Neutrophil (primary cell): ENCODE measurements at regions not wholly inside any gene's neighbourhood (a gene's known extent, or its start where the extent isn't known, plus 50 kb on each side); places are given as distances from the start of the nearest gene placed in this dataset.
"Not testable (repeated sequence)": the region's sequence is repeated elsewhere in the genome, so short reads cannot be mapped to it uniquely, and the experiment has no call there.

Experiments
- H3K27ac ChIP-seq: fragments of 200-600 bp; sonication (generic); 2 replicates; pipeline ENCODE4 v1.5.1; 2016; ENCODE audit warnings: mild to moderate bottlenecking, moderate library complexity
- H3K27me3 ChIP-seq: fragments of 200-600 bp; sonication (generic); 2 replicates; pipeline ENCODE4 v1.6.0; 2016; ENCODE audit warnings: mild to moderate bottlenecking
- H3K36me3 ChIP-seq: fragments of 200-600 bp; sonication (generic); 2 replicates; pipeline ENCODE4 v1.5.1; 2017
- H3K4me1 ChIP-seq, 2 experiments: fragments of 200-600 bp in 1 of 2; sonication (generic) in 1 of 2; 1 replicate in 1 of 2; 2 replicates in 1 of 2; pipeline versions ENCODE4 v1.5.1 to v1.6.1; 2013 to 2016; ENCODE audit warnings: low read depth in 1 of 2, low read length in 1 of 2, mild to moderate bottlenecking in 1 of 2, moderate library complexity in 1 of 2; ENCODE audit not compliant: control insufficient read depth in 1 of 2, insufficient read depth in 1 of 2
- H3K4me3 ChIP-seq, 2 experiments: fragments of 200-600 bp in 1 of 2; sonication (generic) in 1 of 2; 1 replicate in 1 of 2; 2 replicates in 1 of 2; pipeline ENCODE4 v1.5.1; 2013 to 2016; ENCODE audit warnings: low read depth in 1 of 2, low read length in 1 of 2, mild to moderate bottlenecking in 1 of 2, moderate library complexity in 1 of 2
- H3K9me3 ChIP-seq: fragments of 200-600 bp; sonication (generic); 2 replicates; pipeline ENCODE4 v1.5.1; 2016
- TF ChIP-seq, protein P1 (sequence below): fragments of 200-600 bp; sonication (generic); IDR thresholded peaks from 2 replicates; pipeline ENCODE4 v1.5.1; 2016; ENCODE audit warnings: antibody characterized with exemption

GRCh38 chr6:58365856-58366255, 1048.4 kb downstream of the PRIM2 start:
- not testable (repeated sequence) for H3K27ac ChIP-seq, H3K4me1 ChIP-seq, H3K27me3 ChIP-seq, H3K9me3 ChIP-seq, H3K4me3 ChIP-seq, H3K36me3 ChIP-seq

GRCh38 chr6:58406659-58407058, 1089.2 kb downstream of the PRIM2 start:
- H3K27ac ChIP-seq, H3K9me3 ChIP-seq, H3K27me3 ChIP-seq, H3K4me3 ChIP-seq, H3K4me1 ChIP-seq, H3K36me3 ChIP-seq: not testable (repeated sequence)

GRCh38 chr6:58419321-58419720, 1101.9 kb downstream of the PRIM2 start:
- Histone ChIP-seq H3K27ac (no peak overlapping the region), H3K4me3 (no peak overlapping the region)
- TF ChIP-seq, protein P1, sequence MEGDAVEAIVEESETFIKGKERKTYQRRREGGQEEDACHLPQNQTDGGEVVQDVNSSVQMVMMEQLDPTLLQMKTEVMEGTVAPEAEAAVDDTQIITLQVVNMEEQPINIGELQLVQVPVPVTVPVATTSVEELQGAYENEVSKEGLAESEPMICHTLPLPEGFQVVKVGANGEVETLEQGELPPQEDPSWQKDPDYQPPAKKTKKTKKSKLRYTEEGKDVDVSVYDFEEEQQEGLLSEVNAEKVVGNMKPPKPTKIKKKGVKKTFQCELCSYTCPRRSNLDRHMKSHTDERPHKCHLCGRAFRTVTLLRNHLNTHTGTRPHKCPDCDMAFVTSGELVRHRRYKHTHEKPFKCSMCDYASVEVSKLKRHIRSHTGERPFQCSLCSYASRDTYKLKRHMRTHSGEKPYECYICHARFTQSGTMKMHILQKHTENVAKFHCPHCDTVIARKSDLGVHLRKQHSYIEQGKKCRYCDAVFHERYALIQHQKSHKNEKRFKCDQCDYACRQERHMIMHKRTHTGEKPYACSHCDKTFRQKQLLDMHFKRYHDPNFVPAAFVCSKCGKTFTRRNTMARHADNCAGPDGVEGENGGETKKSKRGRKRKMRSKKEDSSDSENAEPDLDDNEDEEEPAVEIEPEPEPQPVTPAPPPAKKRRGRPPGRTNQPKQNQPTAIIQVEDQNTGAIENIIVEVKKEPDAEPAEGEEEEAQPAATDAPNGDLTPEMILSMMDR: no peak

More at GRCh38 chr6:58419321-58419720, 1101.9 kb downstream of the PRIM2 start:
- H3K36me3 ChIP-seq: no peaks in the 10 kb centered on the region
- H3K4me1 ChIP-seq: no peaks in the 10 kb centered on the region
- no peaks in the 10 kb centered on the region for H3K27me3 ChIP-seq
- no peaks in the 10 kb centered on the region for H3K9me3 ChIP-seq
